ENCODE measurements at regions not wholly inside any gene's neighbourhood (a gene's known extent, or its start where the extent isn't known, plus 50 kb on each side); places are given as distances from the start of the nearest gene placed in this dataset.
"Not testable (repeated sequence)": the region's sequence is repeated elsewhere in the genome, so short reads cannot be mapped to it uniquely, and the experiment has no call there.

DNA sequence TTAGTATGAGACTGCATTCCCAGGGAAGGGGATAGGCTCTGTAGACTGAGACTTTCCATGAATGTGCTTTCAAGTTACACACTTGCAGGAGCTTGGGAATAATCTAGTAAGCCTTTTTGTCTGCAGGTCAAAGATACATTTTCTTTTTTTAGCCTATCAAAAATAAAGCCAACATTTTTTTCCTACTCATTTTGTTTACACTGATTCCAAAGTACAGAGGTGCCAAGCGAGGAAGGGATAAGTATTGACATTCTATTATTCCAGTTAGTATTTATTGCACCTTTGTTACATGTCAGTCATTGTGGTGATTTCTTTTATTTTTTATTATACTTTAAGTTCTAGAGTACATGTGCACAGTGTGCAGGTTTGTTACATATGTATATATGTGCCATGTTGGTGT lies 413.0 kb upstream of the CHORDC1 start:
- no peaks in the 10 kb centered on the region for H3K36me3 Mint-ChIP-seq
- TF ChIP-seq, protein P1, sequence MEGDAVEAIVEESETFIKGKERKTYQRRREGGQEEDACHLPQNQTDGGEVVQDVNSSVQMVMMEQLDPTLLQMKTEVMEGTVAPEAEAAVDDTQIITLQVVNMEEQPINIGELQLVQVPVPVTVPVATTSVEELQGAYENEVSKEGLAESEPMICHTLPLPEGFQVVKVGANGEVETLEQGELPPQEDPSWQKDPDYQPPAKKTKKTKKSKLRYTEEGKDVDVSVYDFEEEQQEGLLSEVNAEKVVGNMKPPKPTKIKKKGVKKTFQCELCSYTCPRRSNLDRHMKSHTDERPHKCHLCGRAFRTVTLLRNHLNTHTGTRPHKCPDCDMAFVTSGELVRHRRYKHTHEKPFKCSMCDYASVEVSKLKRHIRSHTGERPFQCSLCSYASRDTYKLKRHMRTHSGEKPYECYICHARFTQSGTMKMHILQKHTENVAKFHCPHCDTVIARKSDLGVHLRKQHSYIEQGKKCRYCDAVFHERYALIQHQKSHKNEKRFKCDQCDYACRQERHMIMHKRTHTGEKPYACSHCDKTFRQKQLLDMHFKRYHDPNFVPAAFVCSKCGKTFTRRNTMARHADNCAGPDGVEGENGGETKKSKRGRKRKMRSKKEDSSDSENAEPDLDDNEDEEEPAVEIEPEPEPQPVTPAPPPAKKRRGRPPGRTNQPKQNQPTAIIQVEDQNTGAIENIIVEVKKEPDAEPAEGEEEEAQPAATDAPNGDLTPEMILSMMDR (IDR thresholded peaks at IDR 0.05; ENCODE audit: unreplicated experiment) = no peak
- no peak for DNase-seq (ENCODE audit: low spot score in 2 of 2, unreplicated experiment in 2 of 2)
- no peak overlapping the region for H3K4me3 Mint-ChIP-seq
- H3K4me1 Mint-ChIP-seq = peaks cover 11% of the 10 kb centered on the region
- H3K27ac Mint-ChIP-seq = no peak overlapping the region
- H3K9me3 Mint-ChIP-seq = peaks cover 12% of the 10 kb centered on the region
- H3K27me3 Mint-ChIP-seq (ENCODE audit: low read depth) = no peaks in the 10 kb centered on the region

DNA sequence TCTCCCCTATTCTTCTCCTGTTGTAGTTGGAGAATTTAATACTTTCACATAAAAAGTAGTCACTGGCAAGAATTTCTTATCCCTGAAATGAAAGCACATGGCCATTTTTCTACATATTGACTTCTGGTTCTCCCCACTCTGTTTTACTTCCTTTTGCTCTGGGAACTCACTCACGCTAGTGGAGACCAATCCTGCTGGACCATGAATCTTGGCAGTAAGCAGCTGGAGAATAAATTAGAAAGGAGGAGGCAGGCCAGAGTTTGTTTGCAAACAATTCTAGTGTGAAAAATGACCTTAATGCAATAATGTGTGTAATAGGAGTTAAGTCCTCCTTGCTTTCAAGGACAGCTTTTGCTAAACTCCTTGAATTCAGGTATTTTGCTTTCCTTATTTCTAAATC lies 412.3 kb upstream of the CHORDC1 start:
- Mint-ChIP-seq H3K4me3 (no peak overlapping the region), H3K36me3 (no peaks in the 10 kb centered on the region), H3K4me1 (peaks cover 11% of the 10 kb centered on the region), H3K9me3 (peaks cover 12% of the 10 kb centered on the region), H3K27ac (no peak overlapping the region), H3K27me3 (ENCODE audit: low read depth) (no peaks in the 10 kb centered on the region)
- TF ChIP-seq, protein P1 (IDR thresholded peaks at IDR 0.05; ENCODE audit: unreplicated experiment) = no peak
- DNase-seq (ENCODE audit: low spot score in 2 of 2, unreplicated experiment in 2 of 2) = no peak

DNA sequence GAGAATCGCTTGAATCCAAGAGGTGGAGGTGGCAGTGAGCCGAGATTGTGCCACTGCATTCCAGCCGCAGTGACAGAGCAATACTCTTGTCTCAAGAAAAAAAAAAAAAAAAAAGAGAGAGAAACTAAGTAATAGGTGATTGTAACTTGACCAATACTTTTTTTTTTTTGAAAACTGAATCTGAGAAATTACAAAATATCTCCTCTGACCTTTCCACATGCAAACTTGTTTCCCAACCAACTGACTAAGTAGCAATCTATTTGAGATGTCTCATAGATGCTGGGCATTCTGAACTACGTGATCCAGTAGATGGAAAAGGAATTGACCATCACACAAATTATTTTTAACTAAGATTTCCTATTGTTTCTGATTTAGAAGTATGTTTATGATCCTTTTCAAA lies 407.3 kb upstream of the CHORDC1 start:
- Mint-ChIP-seq H3K9me3 (peaks cover 12% of the 10 kb centered on the region), H3K4me1 (no peaks in the 10 kb centered on the region)

DNA sequence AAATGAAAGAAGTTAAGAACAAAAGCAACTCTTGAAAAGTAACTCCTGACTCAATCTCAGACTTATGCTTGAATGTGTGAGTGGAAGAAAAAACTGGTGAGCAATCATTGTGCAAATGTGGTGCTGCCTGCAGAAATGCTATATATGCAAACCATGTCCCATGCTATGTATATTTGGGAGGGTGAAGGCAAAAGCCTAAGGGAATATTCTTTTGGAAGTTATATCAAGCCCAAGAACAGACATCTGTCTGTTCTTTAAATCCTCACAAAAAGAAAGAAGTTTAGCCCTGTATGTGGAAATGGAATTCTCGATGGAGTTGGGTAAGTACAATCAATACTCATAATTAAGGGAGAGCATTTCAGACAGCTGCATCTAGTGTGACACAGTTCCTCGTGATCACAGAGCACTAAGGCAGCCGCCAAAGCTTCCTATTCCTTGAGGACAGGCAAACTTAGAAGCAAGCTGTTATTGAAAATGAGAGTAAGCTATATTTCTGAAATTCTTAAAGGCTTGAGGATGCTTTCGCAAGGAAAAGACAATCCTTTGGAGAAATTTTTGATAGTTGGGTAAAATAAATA lies 406.5 kb upstream of the CHORDC1 start:
- TF ChIP-seq, protein P1 (IDR thresholded peaks at IDR 0.05; ENCODE audit: unreplicated experiment) = no peak
- no peaks in the 10 kb centered on the region for H3K4me1 Mint-ChIP-seq
- peaks cover 12% of the 10 kb centered on the region for H3K9me3 Mint-ChIP-seq
- no peaks in the 10 kb centered on the region for H3K36me3 Mint-ChIP-seq
- H3K27me3 Mint-ChIP-seq (ENCODE audit: low read depth) = no peaks in the 10 kb centered on the region
- DNase-seq (ENCODE audit: low spot score in 2 of 2, unreplicated experiment in 2 of 2) = no peak
- H3K27ac Mint-ChIP-seq = no peak overlapping the region
- H3K4me3 Mint-ChIP-seq = no peak overlapping the region

More for the DNA sequence above, 407.3 kb upstream of the CHORDC1 start:
- Mint-ChIP-seq H3K4me3 (no peak overlapping the region), H3K27ac (no peak overlapping the region), H3K36me3 (no peaks in the 10 kb centered on the region), H3K27me3 (ENCODE audit: low read depth) (no peaks in the 10 kb centered on the region)
- TF ChIP-seq, protein P1 (IDR thresholded peaks at IDR 0.05; ENCODE audit: unreplicated experiment) = no peak
- DNase-seq (ENCODE audit: low spot score in 2 of 2, unreplicated experiment in 2 of 2) = no peak

DNA sequence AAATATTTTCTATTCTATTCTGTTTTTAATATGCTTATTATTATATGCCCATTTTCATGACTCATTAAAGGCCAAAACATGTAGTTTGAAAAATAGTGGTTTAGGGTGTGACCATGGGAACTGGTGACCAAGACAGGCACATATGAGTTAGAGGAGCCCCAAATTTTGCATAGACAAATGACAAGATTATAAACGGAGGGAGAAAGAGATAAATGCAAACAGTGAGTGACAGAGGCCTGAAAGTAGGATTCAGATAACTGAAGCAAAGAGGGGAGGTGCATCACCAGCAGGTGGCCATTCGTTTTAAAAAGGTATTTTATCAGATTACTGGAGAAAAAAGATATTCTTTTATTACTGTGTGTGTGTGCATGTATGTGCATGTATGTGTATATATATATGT lies 391.5 kb upstream of the CHORDC1 start:
- no peak overlapping the region for H3K4me3 Mint-ChIP-seq
- H3K27me3 Mint-ChIP-seq (ENCODE audit: low read depth) = no peaks in the 10 kb centered on the region
- TF ChIP-seq, protein P1 (IDR thresholded peaks at IDR 0.05; ENCODE audit: unreplicated experiment) = no peak
- H3K36me3 Mint-ChIP-seq = no peaks in the 10 kb centered on the region
- H3K9me3 Mint-ChIP-seq = peaks cover 7% of the 10 kb centered on the region
- H3K27ac Mint-ChIP-seq = no peak overlapping the region
- H3K4me1 Mint-ChIP-seq = peaks cover under 1% of the 10 kb centered on the region
- DNase-seq (ENCODE audit: low spot score in 2 of 2, unreplicated experiment in 2 of 2) = no peak

DNA sequence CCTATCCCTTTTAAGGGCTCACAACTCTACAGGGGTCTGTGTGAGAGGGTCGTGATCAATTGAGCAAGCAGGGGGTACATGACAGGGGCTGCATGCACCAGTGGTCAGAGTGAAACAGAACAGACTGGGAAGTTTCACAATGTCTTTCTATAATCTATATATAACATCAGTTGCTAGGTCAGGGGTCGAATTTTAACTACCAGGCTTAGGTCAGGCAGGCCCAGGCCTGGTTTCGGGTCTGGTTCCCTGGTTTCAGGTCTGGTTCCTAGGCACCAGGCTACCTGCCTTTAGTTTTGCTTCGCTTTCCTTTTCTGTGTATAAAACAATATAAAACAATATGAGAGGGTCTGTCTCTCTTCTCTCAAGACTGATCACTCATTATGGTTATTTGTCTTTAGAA lies 390.2 kb upstream of the CHORDC1 start:
- H3K9me3 Mint-ChIP-seq; H3K4me1 Mint-ChIP-seq; H3K36me3 Mint-ChIP-seq; H3K27ac Mint-ChIP-seq; H3K4me3 Mint-ChIP-seq; DNase-seq (ENCODE audit: low spot score in 2 of 2, unreplicated experiment in 2 of 2); H3K27me3 Mint-ChIP-seq (ENCODE audit: low read depth): not testable (repeated sequence)

Data from mesothelial cell of epicardium (in vitro differentiated cells).